ENCODE measurements at regions not wholly inside any gene's neighbourhood (a gene's known extent, or its start where the extent isn't known, plus 50 kb on each side); places are given as distances from the start of the nearest gene placed in this dataset.

DNA sequence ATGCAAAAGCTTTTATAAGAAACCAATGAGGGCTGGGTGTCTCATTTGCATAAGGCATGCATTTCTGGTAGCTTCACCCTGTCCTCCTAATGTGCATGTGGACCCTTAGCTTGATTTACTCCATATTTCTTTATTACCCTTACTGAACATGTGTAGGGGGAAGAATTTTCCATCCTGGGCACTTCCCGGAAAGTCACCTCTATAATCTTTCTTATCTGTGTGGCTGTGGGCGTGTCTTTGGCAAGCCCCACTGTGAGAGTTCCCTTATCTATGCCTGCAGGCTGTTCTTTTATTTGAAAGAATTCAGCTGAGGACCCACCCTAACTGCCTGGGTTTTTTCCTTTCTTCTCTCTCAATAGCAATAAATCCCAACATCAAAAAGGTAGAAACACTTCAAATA is 627.8 kb downstream of the DOK5 start:
- DNase-seq (no peak), ATAC-seq (no peak)
- intact Hi-C loops (cut with DNase I) = no loop called here
- WGBS (ENCODE audit: insufficient coverage, low coverage, low lambda C conversion rate, missing lambda C conversion rate) = 20% methylated on average over 2 of the region's 2 CpGs
- Histone ChIP-seq H3K36me3 (no peaks in the 10 kb centered on the region), H3K4me3 (no peak overlapping the region), H3K4me1 (no peaks in the 10 kb centered on the region), H3K27ac (no peak overlapping the region), H3K27me3 (no peaks in the 10 kb centered on the region), H3K9me3 (no peaks in the 10 kb centered on the region)
- no peak for TF ChIP-seq POLR2A (IDR thresholded peaks at IDR 0.05)
- TF ChIP-seq CTCF (IDR thresholded peaks at IDR 0.05) = no peak

GRCh38 chr20:55099251-55099650 is 623.9 kb downstream of the DOK5 start:
- WGBS (ENCODE audit: insufficient coverage, low coverage, low lambda C conversion rate, missing lambda C conversion rate) = 58% methylated on average over 2 of the region's 2 CpGs
- no peaks in the 10 kb centered on the region for H3K36me3 ChIP-seq
- TF ChIP-seq POLR2A (IDR thresholded peaks at IDR 0.05) (no peak), CTCF (IDR thresholded peaks at IDR 0.05) (no peak)
- no peak overlapping the region for H3K4me3 ChIP-seq
- DNase-seq (no peak), ATAC-seq (no peak)
- H3K4me1 ChIP-seq = no peaks in the 10 kb centered on the region
- H3K9me3 ChIP-seq = no peaks in the 10 kb centered on the region
- intact Hi-C loops (cut with DNase I) = no loop called here
- H3K27ac ChIP-seq = no peak overlapping the region
- H3K27me3 ChIP-seq = no peaks in the 10 kb centered on the region

DNA sequence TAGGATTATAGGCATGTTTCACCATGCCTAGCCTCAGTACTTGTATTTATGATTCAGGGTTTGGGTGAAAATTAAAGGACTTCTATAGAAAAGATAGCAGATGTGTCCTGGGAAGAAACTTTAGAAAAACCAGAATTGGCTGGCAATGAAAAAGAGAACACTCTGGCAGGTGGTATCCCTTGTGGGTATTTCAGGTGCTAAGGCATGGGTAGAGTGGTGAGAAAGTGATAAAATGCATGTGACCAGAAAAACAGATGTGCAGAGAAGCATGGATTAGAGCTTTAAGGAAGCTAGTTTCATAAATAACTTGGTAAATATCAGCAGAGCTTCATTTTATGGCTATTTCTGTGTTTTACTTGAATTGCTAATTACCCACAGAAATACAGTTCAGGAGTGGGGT is 622.2 kb downstream of the DOK5 start:
- H3K36me3 ChIP-seq = no peaks in the 10 kb centered on the region
- no peak for DNase-seq

GRCh38 chr20:55095745-55096400 is 620.5 kb downstream of the DOK5 start:
- Histone ChIP-seq H3K27ac (no peak overlapping the region), H3K9me3 (no peaks in the 10 kb centered on the region), H3K4me1 (no peaks in the 10 kb centered on the region), H3K4me3 (no peak overlapping the region), H3K27me3 (no peaks in the 10 kb centered on the region), H3K36me3 (no peaks in the 10 kb centered on the region)
- TF ChIP-seq POLR2A (IDR thresholded peaks at IDR 0.05) = no peak
- no peak for TF ChIP-seq CTCF (IDR thresholded peaks at IDR 0.05)
- DNase-seq (no peak), ATAC-seq (no peak)
- intact Hi-C loops (cut with DNase I) = no loop called here
- 31% methylated on average over 4 of the region's 4 CpGs for WGBS (ENCODE audit: insufficient coverage, low coverage, low lambda C conversion rate, missing lambda C conversion rate)

More for the DNA sequence above, 622.2 kb downstream of the DOK5 start:
- intact Hi-C loops (cut with DNase I) = no loop called here
- H3K27me3 ChIP-seq = no peaks in the 10 kb centered on the region
- H3K4me3 ChIP-seq = no peak overlapping the region
- no peak overlapping the region for H3K27ac ChIP-seq
- H3K4me1 ChIP-seq = no peaks in the 10 kb centered on the region
- TF ChIP-seq POLR2A (IDR thresholded peaks at IDR 0.05) = no peak
- ATAC-seq = no peak
- H3K9me3 ChIP-seq = no peaks in the 10 kb centered on the region

DNA sequence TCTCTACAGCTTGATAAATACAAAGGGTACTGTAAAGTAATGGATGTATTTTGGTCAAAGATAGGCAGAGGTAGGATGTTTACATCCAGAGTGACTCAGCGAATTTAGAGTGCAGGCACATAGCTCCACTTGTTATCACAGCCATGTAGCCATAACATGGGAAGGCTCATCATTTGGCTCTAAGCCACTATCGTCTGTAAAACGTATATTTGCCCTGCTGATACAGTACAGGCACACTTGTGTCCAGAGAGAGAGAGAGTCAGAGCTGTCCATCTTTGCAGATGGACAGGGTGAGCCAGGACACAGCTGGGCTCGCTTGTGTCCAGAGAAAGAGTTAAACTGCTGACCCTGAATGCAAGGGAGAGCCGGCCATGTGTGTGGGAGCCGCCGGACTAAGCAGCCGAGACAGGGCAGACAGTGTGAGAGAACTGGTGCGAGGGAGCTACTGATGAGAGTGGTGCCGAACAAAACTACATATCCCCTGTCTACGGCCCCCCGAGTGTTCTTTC is 619.0 kb downstream of the DOK5 start:
- TF ChIP-seq CTCF (IDR thresholded peaks at IDR 0.05) = no peak
- TF ChIP-seq POLR2A (IDR thresholded peaks at IDR 0.05) = no peak
- Histone ChIP-seq H3K36me3 (no peaks in the 10 kb centered on the region), H3K4me1 (no peaks in the 10 kb centered on the region), H3K27me3 (no peaks in the 10 kb centered on the region), H3K4me3 (no peak overlapping the region), H3K27ac (no peak overlapping the region), H3K9me3 (no peaks in the 10 kb centered on the region)
- WGBS (ENCODE audit: insufficient coverage, low coverage, low lambda C conversion rate, missing lambda C conversion rate) = 77% methylated on average over 8 of the region's 12 CpGs
- DNase-seq (no peak), ATAC-seq (no peak)
- intact Hi-C loops (cut with DNase I) = no loop called here
